ENCODE measurements at regions not wholly inside any gene's neighbourhood (a gene's known extent, or its start where the extent isn't known, plus 50 kb on each side); places are given as distances from the start of the nearest gene placed in this dataset.

- Histone ChIP-seq H3K9me3 (no peaks in the 10 kb centered on the region), H3K36me3 (replicated peaks in 1 of 2; ENCODE audit: control insufficient read depth in 1 of 2, insufficient read depth in 2 of 2, low read length in 1 of 2) (no peaks in the 10 kb centered on the region), H2AFZ (ENCODE audit: low read depth) (no peak overlapping the region), H3K9me2 (no peaks in the 10 kb centered on the region), H3K79me2 (ENCODE audit: insufficient read depth) (no peaks in the 10 kb centered on the region), H4K20me1 (ENCODE audit: insufficient read depth) (no peaks in the 10 kb centered on the region), H3K4me1 (ENCODE audit: control insufficient read depth in 1 of 2, insufficient read depth in 2 of 2, low read depth in 1 of 2, low read length in 1 of 2) (peaks cover 10 to 17% of the 10 kb centered on the region in 2 experiments; a peak in 3 of 4 replicates), H3K4me3 (ENCODE audit: low read depth in 2 of 2, low read length in 1 of 2) (no peak overlapping the region), H3K27ac (ENCODE audit: low read depth in 2 of 2, low read length in 1 of 2) (no peak overlapping the region), H3K27me3 (ENCODE audit: insufficient read depth) (no peaks in the 10 kb centered on the region), H3K4me2 (no peak overlapping the region), H3K9ac (no peak overlapping the region), H3F3A (replicated peaks; ENCODE audit: insufficient read depth) (peaks cover 26% of the 10 kb centered on the region)
- POLR2A ChIA-PET = no interaction called here
- DNase-seq = no peak
- WGBS (ENCODE audit: low lambda C conversion rate) = 98% methylated on average over 3 of the region's 3 CpGs
- no peak for TF ChIP-seq ELF1 (IDR thresholded peaks at IDR 0.05)
- TF ChIP-seq SMC3 (IDR thresholded peaks at IDR 0.05; ENCODE audit: low read depth, low read length) = no peak
- TF ChIP-seq MXI1 (IDR thresholded peaks at IDR 0.05; ENCODE audit: low read depth, low read length) = no peak
- TF ChIP-seq, protein P1, sequence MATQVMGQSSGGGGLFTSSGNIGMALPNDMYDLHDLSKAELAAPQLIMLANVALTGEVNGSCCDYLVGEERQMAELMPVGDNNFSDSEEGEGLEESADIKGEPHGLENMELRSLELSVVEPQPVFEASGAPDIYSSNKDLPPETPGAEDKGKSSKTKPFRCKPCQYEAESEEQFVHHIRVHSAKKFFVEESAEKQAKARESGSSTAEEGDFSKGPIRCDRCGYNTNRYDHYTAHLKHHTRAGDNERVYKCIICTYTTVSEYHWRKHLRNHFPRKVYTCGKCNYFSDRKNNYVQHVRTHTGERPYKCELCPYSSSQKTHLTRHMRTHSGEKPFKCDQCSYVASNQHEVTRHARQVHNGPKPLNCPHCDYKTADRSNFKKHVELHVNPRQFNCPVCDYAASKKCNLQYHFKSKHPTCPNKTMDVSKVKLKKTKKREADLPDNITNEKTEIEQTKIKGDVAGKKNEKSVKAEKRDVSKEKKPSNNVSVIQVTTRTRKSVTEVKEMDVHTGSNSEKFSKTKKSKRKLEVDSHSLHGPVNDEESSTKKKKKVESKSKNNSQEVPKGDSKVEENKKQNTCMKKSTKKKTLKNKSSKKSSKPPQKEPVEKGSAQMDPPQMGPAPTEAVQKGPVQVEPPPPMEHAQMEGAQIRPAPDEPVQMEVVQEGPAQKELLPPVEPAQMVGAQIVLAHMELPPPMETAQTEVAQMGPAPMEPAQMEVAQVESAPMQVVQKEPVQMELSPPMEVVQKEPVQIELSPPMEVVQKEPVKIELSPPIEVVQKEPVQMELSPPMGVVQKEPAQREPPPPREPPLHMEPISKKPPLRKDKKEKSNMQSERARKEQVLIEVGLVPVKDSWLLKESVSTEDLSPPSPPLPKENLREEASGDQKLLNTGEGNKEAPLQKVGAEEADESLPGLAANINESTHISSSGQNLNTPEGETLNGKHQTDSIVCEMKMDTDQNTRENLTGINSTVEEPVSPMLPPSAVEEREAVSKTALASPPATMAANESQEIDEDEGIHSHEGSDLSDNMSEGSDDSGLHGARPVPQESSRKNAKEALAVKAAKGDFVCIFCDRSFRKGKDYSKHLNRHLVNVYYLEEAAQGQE (IDR thresholded peaks at IDR 0.05; ENCODE audit: low read depth, low read length) = no peak
- no peak for TF ChIP-seq YY1 (IDR thresholded peaks at IDR 0.05; ENCODE audit: low read depth)
- no peak for TF ChIP-seq RCOR1 (IDR thresholded peaks at IDR 0.05; ENCODE audit: low read length)
- CTCF ChIA-PET = interaction anchor here (1.4 to 3.0 kb wide), 2 partner anchors 45 to 106 kb away, joined by 3 to 9 read pairs; no protein-coding TSS in a partner anchor
Observed at GRCh38 chr11:86148345-86148747, 79.5 kb upstream of the PICALM start.

DNA sequence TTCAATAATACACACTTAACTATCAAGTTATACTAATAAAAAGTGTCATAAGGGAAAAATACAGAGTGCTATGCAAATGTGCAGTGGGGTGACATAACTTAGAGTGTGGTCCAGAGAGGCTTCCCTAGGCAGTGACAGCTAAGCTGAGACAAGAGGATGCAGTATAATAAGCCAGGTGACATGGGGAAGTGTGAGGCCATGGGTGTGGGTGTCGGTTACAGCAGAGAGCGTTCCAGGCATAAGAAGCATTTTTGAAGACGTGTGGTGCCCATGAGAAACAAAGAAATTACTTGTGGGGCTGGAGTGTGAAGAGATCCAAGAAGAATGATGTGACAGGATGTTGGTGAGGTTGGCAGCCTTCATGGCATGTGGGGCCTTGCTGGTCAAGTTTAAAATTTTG lies 78.1 kb upstream of the PICALM start:
- CTCF ChIA-PET = interaction anchor here (3.0 kb wide), 1 partner anchor 105 kb away, joined by 9 read pairs; no protein-coding TSS in a partner anchor
- Histone ChIP-seq H3K27ac (ENCODE audit: low read depth in 2 of 2, low read length in 1 of 2) (no peak overlapping the region), H3K9me3 (no peaks in the 10 kb centered on the region), H3F3A (replicated peaks; ENCODE audit: insufficient read depth) (peaks cover 20% of the 10 kb centered on the region), H3K4me1 (ENCODE audit: control insufficient read depth in 1 of 2, insufficient read depth in 2 of 2, low read depth in 1 of 2, low read length in 1 of 2) (peaks cover 10 to 15% of the 10 kb centered on the region in 2 experiments; a peak in 3 of 4 replicates), H3K36me3 (replicated peaks in 1 of 2; ENCODE audit: control insufficient read depth in 1 of 2, insufficient read depth in 2 of 2, low read length in 1 of 2) (no peaks in the 10 kb centered on the region), H3K4me2 (no peak overlapping the region), H2AFZ (ENCODE audit: low read depth) (no peak overlapping the region), H3K27me3 (ENCODE audit: insufficient read depth) (no peaks in the 10 kb centered on the region), H3K9ac (no peak overlapping the region), H3K79me2 (ENCODE audit: insufficient read depth) (no peaks in the 10 kb centered on the region), H3K4me3 (ENCODE audit: low read depth in 2 of 2, low read length in 1 of 2) (no peak overlapping the region), H3K9me2 (no peaks in the 10 kb centered on the region), H4K20me1 (ENCODE audit: insufficient read depth) (no peaks in the 10 kb centered on the region)
- 92% methylated on average over 3 of the region's 3 CpGs for WGBS (ENCODE audit: low lambda C conversion rate)
- POLR2A ChIA-PET = no interaction called here
- DNase-seq = no peak
- TF ChIP-seq CTCF (IDR thresholded peaks at IDR 0.05) (no peak), MXI1 (IDR thresholded peaks at IDR 0.05; ENCODE audit: low read depth, low read length) (no peak), CHD2 (IDR thresholded peaks at IDR 0.05; ENCODE audit: low read length, partially characterized antibody) (no peak), RXRA (IDR thresholded peaks at IDR 0.05; ENCODE audit: borderline replicate concordance, low read depth) (no peak), PBX3 (IDR thresholded peaks at IDR 0.05) (no peak), FOXM1 (IDR thresholded peaks at IDR 0.05; ENCODE audit: low read depth) (no peak), FOSL2 (IDR thresholded peaks at IDR 0.05; ENCODE audit: borderline replicate concordance, low read depth) (no peak), MEF2A (IDR thresholded peaks at IDR 0.05; ENCODE audit: borderline replicate concordance, low read depth) (no peak), TEAD4 (IDR thresholded peaks at IDR 0.05; ENCODE audit: borderline replicate concordance, insufficient read depth) (no peak), EZH2phosphoT487 (IDR thresholded peaks at IDR 0.05; ENCODE audit: borderline replicate concordance, low read depth) (no peak), SMC3 (IDR thresholded peaks at IDR 0.05; ENCODE audit: low read depth, low read length) (no peak), GATA2 (CRISPR knock-in tag; IDR thresholded peaks at IDR 0.05) (no peak)
- TF ChIP-seq, protein P2, sequence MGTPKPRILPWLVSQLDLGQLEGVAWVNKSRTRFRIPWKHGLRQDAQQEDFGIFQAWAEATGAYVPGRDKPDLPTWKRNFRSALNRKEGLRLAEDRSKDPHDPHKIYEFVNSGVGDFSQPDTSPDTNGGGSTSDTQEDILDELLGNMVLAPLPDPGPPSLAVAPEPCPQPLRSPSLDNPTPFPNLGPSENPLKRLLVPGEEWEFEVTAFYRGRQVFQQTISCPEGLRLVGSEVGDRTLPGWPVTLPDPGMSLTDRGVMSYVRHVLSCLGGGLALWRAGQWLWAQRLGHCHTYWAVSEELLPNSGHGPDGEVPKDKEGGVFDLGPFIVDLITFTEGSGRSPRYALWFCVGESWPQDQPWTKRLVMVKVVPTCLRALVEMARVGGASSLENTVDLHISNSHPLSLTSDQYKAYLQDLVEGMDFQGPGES (IDR thresholded peaks at IDR 0.05; ENCODE audit: low read depth, low read length) = no peak
- TF ChIP-seq, protein P3, sequence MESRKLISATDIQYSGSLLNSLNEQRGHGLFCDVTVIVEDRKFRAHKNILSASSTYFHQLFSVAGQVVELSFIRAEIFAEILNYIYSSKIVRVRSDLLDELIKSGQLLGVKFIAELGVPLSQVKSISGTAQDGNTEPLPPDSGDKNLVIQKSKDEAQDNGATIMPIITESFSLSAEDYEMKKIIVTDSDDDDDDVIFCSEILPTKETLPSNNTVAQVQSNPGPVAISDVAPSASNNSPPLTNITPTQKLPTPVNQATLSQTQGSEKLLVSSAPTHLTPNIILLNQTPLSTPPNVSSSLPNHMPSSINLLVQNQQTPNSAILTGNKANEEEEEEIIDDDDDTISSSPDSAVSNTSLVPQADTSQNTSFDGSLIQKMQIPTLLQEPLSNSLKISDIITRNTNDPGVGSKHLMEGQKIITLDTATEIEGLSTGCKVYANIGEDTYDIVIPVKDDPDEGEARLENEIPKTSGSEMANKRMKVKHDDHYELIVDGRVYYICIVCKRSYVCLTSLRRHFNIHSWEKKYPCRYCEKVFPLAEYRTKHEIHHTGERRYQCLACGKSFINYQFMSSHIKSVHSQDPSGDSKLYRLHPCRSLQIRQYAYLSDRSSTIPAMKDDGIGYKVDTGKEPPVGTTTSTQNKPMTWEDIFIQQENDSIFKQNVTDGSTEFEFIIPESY (IDR thresholded peaks at IDR 0.05; ENCODE audit: borderline replicate concordance, low read depth) = no peak

All from SK-N-SH (cell line).